ENCODE measurements at regions not wholly inside any gene's neighbourhood (a gene's known extent, or its start where the extent isn't known, plus 50 kb on each side); places are given as distances from the start of the nearest gene placed in this dataset.

- TF ChIP-seq CTCF (conservative IDR thresholded peaks at IDR 0.05; ENCODE audit: low read length) = no peak
- TF ChIP-seq EZH2phosphoT487 (IDR thresholded peaks at IDR 0.05; ENCODE audit: borderline replicate concordance, low read depth, low read length) = no peak
These were observed 341.3 kb upstream of the KLF3 start for GRCh38 chr4:38322714-38323113.

Data from OCI-LY7 (cell line).